ENCODE measurements at regions not wholly inside any gene's neighbourhood (a gene's known extent, or its start where the extent isn't known, plus 50 kb on each side); places are given as distances from the start of the nearest gene placed in this dataset.

DNA sequence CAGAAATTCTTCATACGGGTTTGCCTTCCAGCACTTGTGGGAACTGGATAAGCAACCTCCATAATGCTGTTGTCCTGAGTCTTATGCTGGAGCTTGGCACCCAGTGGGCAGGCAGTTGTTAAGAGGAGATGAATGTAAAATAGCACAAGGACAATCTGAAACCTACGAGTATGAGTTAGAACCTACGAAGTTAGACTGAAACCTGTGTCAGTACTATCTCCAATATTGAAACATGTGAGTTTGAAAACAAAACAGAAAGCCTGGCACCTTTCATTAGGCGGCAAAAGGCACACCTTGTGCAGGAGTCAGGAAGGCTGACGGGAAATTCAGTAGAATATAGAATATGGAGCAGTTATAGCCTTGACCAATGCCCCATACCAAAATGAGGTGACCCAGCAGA lies 489.7 kb upstream of the RGS18 start:
- intact Hi-C loops (cut with micrococcal nuclease; ENCODE audit: unreplicated experiment), result no loop called here
- H3K4me3 ChIP-seq (ENCODE audit: low read depth, low read length, poor library complexity, severe bottlenecking), result no peak overlapping the region
- no peaks in the 10 kb centered on the region for H3K9me3 ChIP-seq (ENCODE audit: low read length)
- TF ChIP-seq, protein P1, sequence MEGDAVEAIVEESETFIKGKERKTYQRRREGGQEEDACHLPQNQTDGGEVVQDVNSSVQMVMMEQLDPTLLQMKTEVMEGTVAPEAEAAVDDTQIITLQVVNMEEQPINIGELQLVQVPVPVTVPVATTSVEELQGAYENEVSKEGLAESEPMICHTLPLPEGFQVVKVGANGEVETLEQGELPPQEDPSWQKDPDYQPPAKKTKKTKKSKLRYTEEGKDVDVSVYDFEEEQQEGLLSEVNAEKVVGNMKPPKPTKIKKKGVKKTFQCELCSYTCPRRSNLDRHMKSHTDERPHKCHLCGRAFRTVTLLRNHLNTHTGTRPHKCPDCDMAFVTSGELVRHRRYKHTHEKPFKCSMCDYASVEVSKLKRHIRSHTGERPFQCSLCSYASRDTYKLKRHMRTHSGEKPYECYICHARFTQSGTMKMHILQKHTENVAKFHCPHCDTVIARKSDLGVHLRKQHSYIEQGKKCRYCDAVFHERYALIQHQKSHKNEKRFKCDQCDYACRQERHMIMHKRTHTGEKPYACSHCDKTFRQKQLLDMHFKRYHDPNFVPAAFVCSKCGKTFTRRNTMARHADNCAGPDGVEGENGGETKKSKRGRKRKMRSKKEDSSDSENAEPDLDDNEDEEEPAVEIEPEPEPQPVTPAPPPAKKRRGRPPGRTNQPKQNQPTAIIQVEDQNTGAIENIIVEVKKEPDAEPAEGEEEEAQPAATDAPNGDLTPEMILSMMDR (conservative IDR thresholded peaks at IDR 0.05; ENCODE audit: low read length), result no peak
- no peak for TF ChIP-seq EZH2phosphoT487 (IDR thresholded peaks at IDR 0.05; ENCODE audit: borderline replicate concordance, low read depth, low read length)
- POLR2A ChIA-PET, result no interaction called here
- no peak overlapping the region for H3K4me2 ChIP-seq (ENCODE audit: low read length)
- H3K79me2 ChIP-seq (ENCODE audit: insufficient read depth, low read depth, low read length), result no peaks in the 10 kb centered on the region
- H3K9me2 ChIP-seq (ENCODE audit: insufficient read depth, low read length), result no peaks in the 10 kb centered on the region
- no peaks in the 10 kb centered on the region for H4K20me1 ChIP-seq (ENCODE audit: insufficient read depth, low read length)
- H3K36me3 ChIP-seq (ENCODE audit: insufficient read depth, low read length), result no peaks in the 10 kb centered on the region
- DNase-seq (ENCODE audit: low spot score), result no peak
- H3K27ac ChIP-seq (ENCODE audit: low read depth, low read length, poor library complexity, severe bottlenecking), result no peak overlapping the region
- BruUV-seq (replicated peaks), result no TSS peak
- H3K4me1 ChIP-seq (ENCODE audit: insufficient read depth, low read length, poor library complexity, severe bottlenecking), result no peaks in the 10 kb centered on the region
- CTCF ChIA-PET (ENCODE audit: unreplicated experiment), result no interaction called here
- H2AFZ ChIP-seq (ENCODE audit: low read length), result no peak overlapping the region

DNA sequence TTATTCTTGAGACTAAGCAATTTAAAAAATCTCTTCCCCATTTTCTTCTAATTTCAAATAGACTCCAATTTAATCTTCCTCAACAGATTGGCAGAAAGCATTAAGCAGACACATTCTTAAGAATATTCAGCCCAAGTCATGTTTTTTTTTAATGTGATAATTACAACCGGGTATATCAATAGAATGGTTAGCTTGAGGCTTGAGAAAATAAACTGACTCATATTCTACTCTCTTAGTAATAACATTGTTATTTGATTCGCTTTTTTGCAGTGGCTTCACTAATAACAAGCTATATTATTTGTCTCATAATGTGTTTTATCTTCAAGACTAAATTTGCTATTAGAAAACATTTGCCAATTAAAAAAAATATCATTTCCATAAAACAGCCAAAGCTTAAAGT lies 488.6 kb upstream of the RGS18 start:
- Histone ChIP-seq H3K9me2 (ENCODE audit: insufficient read depth, low read length) (no peaks in the 10 kb centered on the region), H4K20me1 (ENCODE audit: insufficient read depth, low read length) (no peaks in the 10 kb centered on the region), H3K27ac (ENCODE audit: low read depth, low read length, poor library complexity, severe bottlenecking) (no peak overlapping the region), H2AFZ (ENCODE audit: low read length) (no peak overlapping the region), H3K9me3 (ENCODE audit: low read length) (no peaks in the 10 kb centered on the region), H3K79me2 (ENCODE audit: insufficient read depth, low read depth, low read length) (no peaks in the 10 kb centered on the region), H3K4me2 (ENCODE audit: low read length) (no peak overlapping the region), H3K36me3 (ENCODE audit: insufficient read depth, low read length) (no peaks in the 10 kb centered on the region), H3K4me3 (ENCODE audit: low read depth, low read length, poor library complexity, severe bottlenecking) (no peak overlapping the region), H3K4me1 (ENCODE audit: insufficient read depth, low read length, poor library complexity, severe bottlenecking) (no peaks in the 10 kb centered on the region)
- BruUV-seq (replicated peaks), result no TSS peak
- DNase-seq (ENCODE audit: low spot score), result no peak
- intact Hi-C loops (cut with micrococcal nuclease; ENCODE audit: unreplicated experiment), result no loop called here
- ChIA-PET POLR2A (interaction anchor here (1.1 to 1.3 kb wide), 2 partner anchors 16 to 28 kb away, joined by 3 to 5 read pairs; no protein-coding TSS in a partner anchor), CTCF (ENCODE audit: unreplicated experiment) (no interaction called here)
- TF ChIP-seq, protein P1 (conservative IDR thresholded peaks at IDR 0.05; ENCODE audit: low read length), result no peak
- no peak for TF ChIP-seq EZH2phosphoT487 (IDR thresholded peaks at IDR 0.05; ENCODE audit: borderline replicate concordance, low read depth, low read length)

DNA sequence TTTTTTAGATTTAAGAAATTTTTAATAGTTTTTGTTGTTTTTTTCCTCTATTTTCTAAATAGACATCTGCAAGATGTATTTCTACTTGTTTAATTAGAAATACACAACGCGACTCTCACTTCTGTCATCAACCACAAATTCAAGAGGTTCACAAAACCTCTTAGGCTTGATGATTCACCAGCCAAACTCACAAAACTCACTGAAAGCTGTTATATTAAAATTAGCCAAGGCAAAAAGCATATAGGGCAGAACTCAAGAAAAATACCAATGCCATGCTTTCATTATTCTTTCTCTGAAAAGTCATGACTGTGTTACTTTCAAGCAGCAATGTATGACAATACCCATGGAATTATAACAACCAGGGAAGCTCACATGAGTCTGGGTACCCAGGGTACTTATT lies 487.0 kb upstream of the RGS18 start:
- no peak overlapping the region for H3K4me2 ChIP-seq (ENCODE audit: low read length)
- H3K27ac ChIP-seq (ENCODE audit: low read depth, low read length, poor library complexity, severe bottlenecking), result no peak overlapping the region
- H3K9me2 ChIP-seq (ENCODE audit: insufficient read depth, low read length), result no peaks in the 10 kb centered on the region
- no peak overlapping the region for H3K4me3 ChIP-seq (ENCODE audit: low read depth, low read length, poor library complexity, severe bottlenecking)
- intact Hi-C loops (cut with micrococcal nuclease; ENCODE audit: unreplicated experiment), result no loop called here
- H3K9me3 ChIP-seq (ENCODE audit: low read length), result no peaks in the 10 kb centered on the region
- no peaks in the 10 kb centered on the region for H3K4me1 ChIP-seq (ENCODE audit: insufficient read depth, low read length, poor library complexity, severe bottlenecking)
- TF ChIP-seq, protein P1 (conservative IDR thresholded peaks at IDR 0.05; ENCODE audit: low read length), result no peak
- TF ChIP-seq EZH2phosphoT487 (IDR thresholded peaks at IDR 0.05; ENCODE audit: borderline replicate concordance, low read depth, low read length), result no peak
- no peaks in the 10 kb centered on the region for H4K20me1 ChIP-seq (ENCODE audit: insufficient read depth, low read length)
- ChIA-PET CTCF (ENCODE audit: unreplicated experiment) (no interaction called here), POLR2A (no interaction called here)
- BruUV-seq (replicated peaks), result no TSS peak
- H2AFZ ChIP-seq (ENCODE audit: low read length), result no peak overlapping the region
- no peak for DNase-seq (ENCODE audit: low spot score)
- no peaks in the 10 kb centered on the region for H3K36me3 ChIP-seq (ENCODE audit: insufficient read depth, low read length)
- H3K79me2 ChIP-seq (ENCODE audit: insufficient read depth, low read depth, low read length), result no peaks in the 10 kb centered on the region

All from OCI-LY7 (cell line).